ENCODE measurements at regions not wholly inside any gene's neighbourhood (a gene's known extent, or its start where the extent isn't known, plus 50 kb on each side); places are given as distances from the start of the nearest gene placed in this dataset.
"Not testable (repeated sequence)": the region's sequence is repeated elsewhere in the genome, so short reads cannot be mapped to it uniquely, and the experiment has no call there.

GRCh38 chr11:81420668-81421250 is 1312.9 kb downstream of the FAM181B start:
- no peak for DNase-seq (ENCODE audit: low read depth)

GRCh38 chr11:81397316-81397715 is 1336.3 kb downstream of the FAM181B start:
- no peak for DNase-seq (ENCODE audit: low read depth)

GRCh38 chr11:81394311-81394710 is 1339.4 kb downstream of the FAM181B start:
- no peak for DNase-seq (ENCODE audit: low read depth)

GRCh38 chr11:81388326-81388725 is 1345.3 kb downstream of the FAM181B start:
- DNase-seq (ENCODE audit: low read depth), result no peak

GRCh38 chr11:81380395-81380794 is 1353.3 kb downstream of the FAM181B start:
- no peak for DNase-seq (ENCODE audit: low read depth)

- no peak for DNase-seq (ENCODE audit: low read depth)
Measured at GRCh38 chr11:81377418-81377817, 1356.2 kb downstream of the FAM181B start.

- DNase-seq (ENCODE audit: low read depth), result no peak
Measured at GRCh38 chr11:81373986-81374385, 1359.7 kb downstream of the FAM181B start.

GRCh38 chr11:81368192-81368591 is 1365.5 kb downstream of the FAM181B start:
- DNase-seq (ENCODE audit: low read depth), result no peak

- no peak for DNase-seq (ENCODE audit: low read depth)
Measured at GRCh38 chr11:81365496-81365895, 1368.2 kb downstream of the FAM181B start.

- DNase-seq (ENCODE audit: low read depth), result no peak
Measured at GRCh38 chr11:81359476-81359875, 1374.2 kb downstream of the FAM181B start.

- no peak for DNase-seq (ENCODE audit: low read depth)
Measured at GRCh38 chr11:81345609-81346008, 1388.1 kb downstream of the FAM181B start.

- DNase-seq (ENCODE audit: low read depth), result no peak
Measured at GRCh38 chr11:81342966-81343365, 1390.7 kb downstream of the FAM181B start.

- DNase-seq (ENCODE audit: low read depth), result no peak
Measured at GRCh38 chr11:81340225-81340624, 1393.4 kb downstream of the FAM181B start.

- no peak for DNase-seq (ENCODE audit: low read depth)
Measured at GRCh38 chr11:81339521-81339920, 1394.1 kb downstream of the FAM181B start.

GRCh38 chr11:81337756-81338155 is 1395.9 kb downstream of the FAM181B start:
- DNase-seq (ENCODE audit: low read depth), result no peak

- no peak for DNase-seq (ENCODE audit: low read depth)
Measured at GRCh38 chr11:81332276-81332675, 1401.4 kb downstream of the FAM181B start.

- DNase-seq (ENCODE audit: low read depth), result no peak
Measured at GRCh38 chr11:81331611-81332235, 1401.9 kb downstream of the FAM181B start.

- no peak for DNase-seq (ENCODE audit: low read depth)
Measured at GRCh38 chr11:81331088-81331487, 1402.6 kb downstream of the FAM181B start.

GRCh38 chr11:81303038-81303664 is 1430.5 kb downstream of the FAM181B start:
- DNase-seq (ENCODE audit: low read depth), result no peak

GRCh38 chr11:81301166-81301830 is 1432.4 kb downstream of the FAM181B start:
- no peak for DNase-seq (ENCODE audit: low read depth)

- no peak for DNase-seq (ENCODE audit: low read depth)
Measured at GRCh38 chr11:81286959-81287358, 1446.7 kb downstream of the FAM181B start.

- DNase-seq (ENCODE audit: low read depth), result no peak
Measured at GRCh38 chr11:81286550-81286949, 1447.1 kb downstream of the FAM181B start.

- DNase-seq (ENCODE audit: low read depth), result not testable (repeated sequence)
Measured at GRCh38 chr11:81280228-81280627, 1453.4 kb downstream of the FAM181B start.

All from activated T-cell treated with anti-CD3 and anti-CD28 coated beads for 48 hours (primary cell).